ENCODE measurements at regions not wholly inside any gene's neighbourhood (a gene's known extent, or its start where the extent isn't known, plus 50 kb on each side); places are given as distances from the start of the nearest gene placed in this dataset.
"Not testable (repeated sequence)": the region's sequence is repeated elsewhere in the genome, so short reads cannot be mapped to it uniquely, and the experiment has no call there.

DNA sequence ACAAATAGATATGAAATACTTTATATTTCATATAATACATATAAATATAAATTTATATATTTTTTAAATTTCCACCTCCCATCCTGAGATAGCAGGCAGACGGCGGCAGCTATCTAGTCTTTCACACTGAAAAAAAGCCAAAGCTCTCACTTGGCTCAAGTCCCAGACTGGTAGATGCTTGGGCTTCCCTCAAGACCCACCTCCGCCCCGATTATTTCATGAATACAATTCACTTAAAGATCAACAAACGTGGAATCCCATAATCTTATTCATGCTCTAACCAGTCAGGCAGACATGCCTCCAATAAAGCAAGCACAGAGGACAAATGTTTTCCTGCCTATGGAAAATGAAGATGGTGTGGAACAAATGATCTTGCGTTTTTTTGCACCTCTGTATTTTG is 275.9 kb upstream of the NR2F2 start:
- no peak for DNase-seq (ENCODE audit: low spot score)

DNA sequence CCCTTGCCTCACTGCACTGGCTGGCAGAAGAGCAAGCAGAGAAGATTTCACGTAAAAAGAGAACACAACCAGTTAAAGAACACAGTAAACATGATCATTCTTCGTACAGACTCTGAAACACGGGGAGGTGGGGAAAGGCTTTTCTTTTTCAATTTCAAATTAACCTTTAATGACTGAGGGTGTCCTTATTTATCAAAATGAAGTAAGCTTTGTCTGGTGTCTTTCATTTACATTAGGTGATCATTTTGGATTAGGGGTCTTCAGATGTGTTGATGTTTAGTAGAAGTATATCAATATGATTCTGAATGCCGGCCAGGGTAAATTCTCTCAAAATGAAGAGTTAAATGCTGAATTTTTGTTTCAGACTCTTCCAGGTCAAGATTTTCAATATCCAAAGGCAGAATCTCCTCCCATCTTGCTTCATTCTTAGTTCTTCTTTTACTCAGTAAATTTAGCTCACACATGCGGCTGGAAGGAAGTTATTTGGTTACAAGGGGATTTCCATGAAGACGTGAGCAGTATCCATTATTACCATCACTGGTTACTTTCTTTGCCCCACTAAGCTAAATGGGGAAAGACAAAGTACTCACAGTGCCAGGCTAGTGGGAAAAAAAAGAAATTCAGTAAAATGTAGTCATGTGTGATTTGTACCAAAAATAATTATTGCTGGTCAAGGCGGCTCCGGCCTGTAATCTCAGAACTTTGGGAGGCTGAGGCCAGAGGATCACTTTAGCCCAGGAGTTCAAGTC is 272.2 kb upstream of the NR2F2 start:
- DNase-seq (ENCODE audit: low spot score): peak; percentile 41

DNA sequence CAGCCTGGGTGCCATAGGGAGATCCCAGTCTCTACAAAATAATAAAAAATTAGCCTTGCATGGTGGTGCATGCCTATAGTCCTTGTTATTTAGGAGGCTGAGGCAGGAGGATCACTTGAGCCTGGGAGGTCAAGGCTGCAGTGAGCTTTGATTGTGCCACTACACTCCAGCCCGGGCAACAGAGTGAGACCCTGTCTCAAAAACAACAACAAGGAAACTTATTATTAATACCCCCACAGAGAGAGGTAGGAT is 271.7 kb upstream of the NR2F2 start:
- DNase-seq (ENCODE audit: low spot score): not testable (repeated sequence)

DNA sequence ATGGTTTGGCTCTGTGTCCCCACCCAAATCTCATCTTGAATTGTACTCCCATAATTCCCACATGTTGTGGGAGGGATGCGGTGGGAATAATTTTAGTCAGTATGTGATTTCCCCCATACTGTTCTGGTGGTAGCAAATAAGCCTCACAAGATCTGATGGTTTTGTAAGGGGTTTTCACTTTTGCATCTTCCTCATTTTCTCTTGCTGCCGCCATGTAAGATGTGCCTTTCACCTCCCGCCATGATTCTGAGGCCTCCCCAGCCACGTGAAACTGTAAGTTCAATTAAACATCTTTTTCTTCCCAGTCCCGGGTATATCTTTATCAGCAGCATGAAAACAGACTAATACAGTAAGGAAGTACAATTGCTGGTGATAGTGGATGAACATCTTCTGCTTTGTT is 269.9 kb upstream of the NR2F2 start:
- DNase-seq (ENCODE audit: low spot score): not testable (repeated sequence)

DNA sequence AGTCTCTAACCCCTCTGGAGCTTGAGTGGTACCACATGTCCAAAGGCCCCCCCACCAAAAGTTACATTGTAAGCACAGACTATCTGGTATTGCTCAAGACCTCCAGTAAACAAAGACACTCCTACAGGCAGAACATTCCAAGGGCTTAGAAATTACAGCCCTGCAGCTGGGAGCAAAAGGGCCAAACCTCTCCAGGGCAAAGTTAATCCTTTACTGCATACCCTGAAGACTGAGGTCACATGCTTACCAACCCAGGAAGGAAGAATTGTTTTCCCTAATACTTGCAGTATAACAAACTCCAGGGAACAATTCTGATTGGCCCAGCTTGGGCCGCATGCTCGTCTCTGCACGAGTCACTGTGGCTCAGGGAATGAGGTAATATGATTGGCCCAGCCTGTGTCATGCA is 266.1 kb upstream of the NR2F2 start:
- DNase-seq (ENCODE audit: low spot score): no peak

DNA sequence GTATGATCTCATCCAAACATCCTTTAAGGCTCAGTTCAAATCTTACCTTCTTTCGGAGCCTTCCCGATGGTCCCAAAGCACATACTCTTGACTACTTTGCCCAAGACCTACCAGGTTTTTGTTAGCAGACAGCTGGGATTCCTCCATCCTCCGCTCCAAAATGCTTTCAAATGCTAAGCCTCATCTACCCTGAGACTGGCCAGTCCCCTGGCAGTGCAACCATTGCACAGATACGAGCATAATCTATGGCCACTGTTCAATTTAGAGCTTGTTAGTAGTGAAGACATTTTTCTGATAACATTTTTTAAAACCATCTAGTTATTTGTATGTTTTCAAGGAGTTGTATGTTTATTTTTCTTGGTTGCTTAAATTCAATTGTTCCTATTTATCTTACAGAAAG is 264.4 kb upstream of the NR2F2 start:
- DNase-seq (ENCODE audit: low spot score): no peak

DNA sequence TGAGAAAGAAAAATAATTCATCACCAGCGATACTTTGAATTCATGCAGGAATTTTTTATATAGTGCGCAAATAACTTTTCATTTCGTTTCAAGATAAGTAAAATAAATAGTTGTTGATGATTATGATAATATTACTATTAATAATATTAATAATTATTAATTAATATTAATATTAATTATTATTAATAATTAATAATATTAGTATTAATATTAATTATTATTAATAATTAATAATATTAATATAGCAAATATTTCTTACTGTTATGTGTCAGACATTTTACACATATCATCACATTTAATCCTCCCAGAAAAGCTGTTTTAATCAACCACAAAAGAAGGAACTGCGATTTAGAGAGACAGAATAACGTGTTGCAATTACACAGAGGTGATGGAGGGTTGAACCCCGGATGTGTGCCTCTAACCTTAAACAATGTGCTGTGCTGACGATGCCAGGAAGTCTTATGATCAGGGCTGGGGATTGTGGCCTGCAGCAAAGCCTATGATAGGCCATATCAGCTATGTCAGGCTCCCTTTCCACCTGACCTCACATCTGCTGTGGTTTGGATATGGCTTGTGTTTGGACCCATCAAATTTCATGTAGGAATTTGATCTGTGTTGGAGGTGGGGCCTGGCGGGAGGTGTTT is 263.5 kb upstream of the NR2F2 start:
- DNase-seq (ENCODE audit: low spot score): no peak

DNA sequence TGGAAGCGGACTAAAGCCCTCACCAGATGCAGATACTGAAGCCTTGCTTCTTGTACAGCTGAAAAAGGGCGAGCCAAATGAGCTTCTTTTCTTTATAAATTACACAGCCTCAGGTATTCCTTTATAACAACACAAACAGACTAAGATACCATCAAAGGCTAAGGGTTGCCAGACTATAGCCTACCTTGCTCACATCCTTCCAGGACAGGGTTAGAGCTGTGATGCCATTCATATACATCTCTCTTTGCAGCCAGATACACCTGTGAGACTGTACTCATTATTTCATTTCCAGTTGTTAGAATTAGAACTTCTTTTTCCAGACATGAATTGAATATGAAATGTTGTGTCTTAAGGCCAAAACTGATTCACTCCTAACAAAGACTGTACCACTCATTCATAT is 262.8 kb upstream of the NR2F2 start:
- no peak for DNase-seq (ENCODE audit: low spot score)

DNA sequence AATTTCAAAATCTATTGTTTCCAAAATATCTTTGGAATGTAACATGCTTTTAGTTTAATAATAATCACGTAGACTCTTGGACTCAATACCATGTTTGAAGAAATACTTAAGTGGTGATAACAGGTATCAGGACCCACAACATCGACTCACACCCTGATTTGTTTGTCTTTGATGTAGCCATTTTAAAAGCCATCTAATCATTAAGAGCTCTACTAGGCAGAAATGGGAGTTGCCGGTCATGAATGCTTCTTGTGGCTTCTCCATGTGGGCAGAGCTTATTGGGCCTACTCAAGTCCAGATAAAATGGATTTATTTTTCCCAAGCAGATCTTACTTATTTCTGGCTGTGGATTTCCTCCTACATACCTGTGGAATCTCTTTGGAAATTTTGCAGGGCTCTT is 261.6 kb upstream of the NR2F2 start:
- DNase-seq (ENCODE audit: low spot score): no peak

DNA sequence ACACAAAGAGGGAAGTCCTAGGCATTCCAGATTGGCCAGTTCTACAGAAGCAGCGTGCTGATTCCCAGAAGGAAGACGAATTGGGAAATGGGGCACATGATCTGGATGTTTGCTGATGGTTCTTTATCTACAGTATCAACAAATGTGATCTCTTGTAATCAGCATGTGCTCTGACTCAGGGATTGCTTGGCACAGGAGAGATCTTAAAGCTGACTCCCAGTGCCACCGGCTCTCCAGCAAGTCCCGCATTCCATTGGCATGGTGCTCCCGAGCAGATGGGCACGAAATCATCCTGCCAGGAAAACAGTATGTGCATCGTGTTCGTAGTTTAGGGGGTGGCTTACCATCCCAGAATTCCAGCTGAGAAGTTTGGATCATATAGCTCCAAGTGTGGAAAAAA is 259.9 kb upstream of the NR2F2 start:
- no peak for DNase-seq (ENCODE audit: low spot score)

DNA sequence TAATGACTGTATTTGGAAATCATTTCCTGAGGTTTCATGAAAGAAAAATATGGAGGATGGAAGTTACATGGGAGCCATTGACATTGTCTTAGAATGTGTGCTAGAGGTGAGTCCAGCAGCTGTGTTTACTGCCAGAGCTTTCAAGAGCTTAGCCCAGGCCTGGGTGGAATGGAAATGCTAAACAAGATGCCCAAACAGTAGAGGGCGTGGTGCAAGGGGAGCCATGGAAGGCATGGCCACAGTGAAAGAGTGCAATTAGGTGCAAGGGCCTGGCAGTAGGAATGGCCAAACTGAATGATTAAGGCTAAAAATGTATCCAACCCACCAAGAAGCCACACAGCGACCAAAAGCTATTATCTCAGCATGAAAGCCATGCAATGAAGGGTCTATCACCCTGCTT is 257.7 kb upstream of the NR2F2 start:
- DNase-seq (ENCODE audit: low spot score): no peak

DNA sequence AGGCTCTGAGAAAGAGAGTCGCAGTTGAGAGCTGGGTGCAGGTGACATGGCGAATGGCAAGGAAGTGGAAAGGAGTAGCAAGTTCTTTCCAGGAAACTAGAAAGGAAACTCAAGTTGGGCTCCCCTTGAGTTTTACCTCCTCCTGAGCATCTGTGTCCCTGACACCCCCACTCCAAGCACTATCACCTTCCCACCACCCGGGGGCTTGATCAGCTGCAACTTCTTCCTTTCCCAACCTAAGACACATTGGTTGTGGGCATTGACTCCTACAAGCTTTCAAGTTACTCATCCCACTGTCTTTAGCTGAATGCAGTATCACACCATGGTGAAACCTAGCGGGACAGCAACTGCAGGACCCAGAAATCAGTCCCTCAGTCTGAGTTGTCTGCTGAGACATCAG is 256.6 kb upstream of the NR2F2 start:
- no peak for DNase-seq (ENCODE audit: low spot score)

DNA sequence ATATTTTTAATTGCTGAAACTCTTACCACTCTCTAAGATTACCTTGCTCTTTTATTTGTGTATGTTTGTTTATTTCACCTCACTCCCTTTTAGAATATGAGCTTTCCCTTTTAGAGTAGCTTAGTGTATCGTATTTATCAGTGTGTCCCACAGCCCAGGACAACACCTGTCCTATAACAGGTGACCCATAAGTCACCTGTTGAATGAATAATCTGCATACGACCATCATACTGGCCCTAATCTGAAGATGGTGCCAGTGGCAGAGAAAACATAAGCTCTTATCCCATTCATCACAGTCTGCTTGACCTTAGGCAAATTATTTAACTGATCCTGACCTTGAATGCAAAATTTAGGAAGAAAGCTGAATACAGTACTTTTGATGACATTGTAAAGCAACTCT is 254.6 kb upstream of the NR2F2 start:
- DNase-seq (ENCODE audit: low spot score): no peak

DNA sequence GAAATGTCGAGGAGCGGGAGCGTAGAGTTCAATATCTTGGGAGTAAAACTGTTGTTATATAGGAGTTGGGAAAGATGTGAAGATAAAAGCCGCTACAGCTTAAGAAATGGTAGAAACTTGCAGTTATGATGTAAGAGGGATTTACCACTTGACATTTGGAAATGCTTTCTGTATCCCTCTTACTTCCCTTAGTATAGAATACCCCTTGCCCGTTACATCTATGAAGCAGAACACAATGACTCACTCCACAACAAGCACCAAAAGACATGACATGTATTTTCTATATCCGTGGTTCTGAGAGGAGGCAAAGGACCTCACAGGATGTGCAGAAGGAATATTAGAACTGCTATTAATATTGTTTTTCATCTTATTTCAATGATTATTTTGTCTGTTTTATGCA is 254.2 kb upstream of the NR2F2 start:
- no peak for DNase-seq (ENCODE audit: low spot score)

DNA sequence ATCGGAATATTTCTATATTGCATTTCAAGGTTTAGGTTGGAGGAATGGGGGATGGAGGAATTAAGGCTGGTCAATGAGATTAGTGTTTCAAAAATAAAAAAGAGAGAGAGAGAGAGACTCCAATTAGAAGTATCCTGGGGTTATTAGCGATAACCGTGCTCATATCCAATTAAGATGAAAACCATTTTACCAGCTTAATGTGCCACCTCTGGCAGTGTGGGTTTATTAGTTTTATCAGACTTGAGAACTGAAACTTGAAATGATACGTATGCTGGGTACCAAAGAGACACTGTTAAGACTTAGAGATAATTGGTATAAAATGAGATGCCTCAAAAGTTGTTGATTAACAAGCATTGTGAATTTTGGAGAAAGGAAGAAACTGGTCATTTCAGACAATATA is 251.5 kb upstream of the NR2F2 start:
- no peak for DNase-seq (ENCODE audit: low spot score)

DNA sequence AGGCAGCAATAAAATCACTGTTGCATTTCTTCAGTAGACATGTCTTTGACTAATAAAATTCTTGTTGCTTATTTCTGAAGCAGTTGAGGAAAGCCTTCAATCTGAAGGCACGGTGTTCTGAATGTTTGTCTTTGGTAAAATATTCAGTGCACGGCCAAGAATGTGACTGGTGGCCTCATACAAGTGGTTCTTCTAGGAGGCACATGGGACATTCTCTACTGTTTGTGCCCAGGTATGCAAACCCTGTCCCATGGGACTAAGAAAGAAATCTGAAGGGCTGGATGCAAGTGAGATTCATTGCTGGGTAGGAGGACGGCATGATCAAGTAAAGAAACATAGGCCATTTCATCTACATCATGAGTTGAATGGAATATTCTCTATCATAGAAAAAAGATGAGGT is 250.6 kb upstream of the NR2F2 start:
- DNase-seq (ENCODE audit: low spot score): no peak

DNA sequence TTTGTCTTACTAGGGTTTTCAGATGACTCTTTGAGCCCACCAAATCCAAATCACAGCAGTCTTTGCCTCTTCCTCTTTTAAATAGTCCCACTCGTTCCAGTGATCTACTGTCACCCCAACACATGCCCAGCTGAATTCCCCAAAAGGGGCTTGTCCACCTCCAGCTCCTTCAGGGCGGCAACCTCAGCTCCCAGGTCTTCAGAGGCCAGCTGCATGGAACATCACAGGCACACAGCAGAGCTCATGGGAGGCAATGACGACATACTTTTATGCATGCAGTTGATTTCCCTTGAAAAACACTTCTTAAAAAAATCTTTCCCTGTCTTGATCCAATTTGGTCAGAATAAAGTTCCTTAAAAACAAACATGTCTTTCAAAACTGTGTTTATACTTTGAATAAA is 244.3 kb upstream of the NR2F2 start:
- no peak for DNase-seq (ENCODE audit: low spot score)

DNA sequence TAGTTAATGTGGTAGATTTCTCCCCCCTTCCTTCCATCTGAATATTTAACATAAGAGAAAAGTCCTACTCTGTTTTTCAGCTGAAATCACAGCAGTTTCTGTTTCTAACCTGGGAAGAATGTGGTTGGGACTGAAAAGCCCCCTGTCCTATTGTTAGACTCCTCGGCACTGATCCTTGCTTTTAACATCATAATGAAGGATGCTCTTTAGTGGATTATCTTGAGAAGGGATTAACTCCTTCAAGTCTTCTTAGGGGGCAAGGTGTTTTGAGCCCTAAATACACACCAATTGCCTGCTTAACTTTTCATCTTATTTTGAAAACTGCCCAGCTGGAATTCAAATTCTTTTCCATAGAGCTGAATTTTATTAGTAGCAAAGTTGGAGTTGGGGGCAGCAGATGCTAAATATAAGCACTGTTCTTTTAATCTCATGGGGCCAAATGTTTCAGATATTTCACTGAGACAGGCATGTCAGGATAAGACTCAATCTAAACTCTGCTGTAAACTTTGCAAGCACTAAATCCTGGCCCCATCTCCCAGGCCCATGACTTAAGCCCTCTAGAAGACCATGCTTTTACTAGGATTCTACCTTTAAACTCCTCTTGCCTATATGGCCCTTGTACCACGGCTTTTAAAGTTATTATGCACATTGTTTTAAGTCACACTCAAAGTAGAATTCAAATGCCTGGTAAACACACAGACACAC is 243.2 kb upstream of the NR2F2 start:
- DNase-seq (ENCODE audit: low spot score): no peak

DNA sequence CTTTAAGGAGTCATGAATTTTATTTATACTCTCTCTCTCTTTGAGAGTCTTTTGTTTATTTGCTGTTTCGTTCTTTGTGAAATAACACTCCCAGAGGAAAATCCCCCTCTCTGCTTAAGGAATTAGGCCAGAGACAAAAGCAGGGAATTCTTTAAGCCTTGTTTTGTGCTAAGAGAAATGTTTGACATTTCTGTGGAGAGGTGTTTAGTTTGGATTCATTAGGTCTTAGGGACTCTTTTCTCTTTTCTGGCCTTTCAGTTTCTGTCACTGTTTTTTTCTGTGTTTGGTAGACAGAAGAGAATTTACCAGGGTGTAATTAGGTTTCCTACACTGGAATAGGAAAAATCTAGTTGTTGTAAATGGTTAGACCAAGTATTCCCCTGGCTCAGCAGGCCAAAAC is 241.8 kb upstream of the NR2F2 start:
- no peak for DNase-seq (ENCODE audit: low spot score)

DNA sequence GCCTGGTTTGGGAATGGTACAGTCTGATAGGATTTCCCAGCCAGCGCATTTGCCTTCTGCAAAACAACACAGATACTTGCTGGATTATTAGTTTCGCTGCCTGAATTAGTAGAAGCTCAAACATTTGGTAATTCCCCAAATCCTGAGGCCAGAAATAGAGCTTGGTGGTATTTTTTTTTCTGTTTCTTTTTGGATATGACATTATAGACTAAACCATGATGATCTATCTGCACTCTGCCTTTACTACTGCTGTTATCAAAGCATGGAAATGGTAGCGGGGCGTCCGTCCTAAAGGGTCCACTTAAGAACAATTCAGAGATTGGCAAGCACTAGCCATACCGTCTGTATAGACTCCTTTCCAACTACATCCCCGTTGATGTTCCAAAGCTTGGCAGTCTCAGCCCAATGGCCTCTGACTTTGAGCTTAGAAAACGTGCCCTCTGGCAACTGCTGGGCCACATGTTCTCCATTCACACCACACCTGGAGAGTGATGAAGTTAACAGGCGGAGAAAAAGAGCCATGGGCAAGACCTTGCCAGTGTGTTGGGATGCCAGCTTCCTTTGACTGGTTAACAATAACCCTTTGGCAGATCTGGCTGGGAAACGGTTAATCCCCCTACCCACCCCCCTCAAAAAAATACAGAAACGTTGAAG is 241.0 kb upstream of the NR2F2 start:
- no peak for DNase-seq (ENCODE audit: low spot score)

DNA sequence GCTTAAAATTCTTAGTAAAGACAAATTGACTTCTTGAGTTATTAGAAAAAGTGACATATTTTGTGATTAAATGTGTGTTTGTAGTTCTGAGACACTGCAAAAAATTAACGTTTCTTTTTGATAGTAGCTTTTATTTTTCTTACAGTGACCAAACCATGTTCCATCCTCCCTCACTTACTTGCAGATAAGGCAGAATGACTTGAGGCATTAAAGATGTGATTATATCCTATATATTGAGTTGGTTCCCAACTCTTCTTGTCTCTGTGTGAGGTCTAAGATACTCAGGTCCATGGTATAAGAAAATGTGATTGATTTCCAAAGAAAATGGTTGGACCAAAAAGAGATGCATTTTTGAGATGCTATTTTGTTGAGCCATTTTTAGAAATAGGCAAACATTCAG is 238.3 kb upstream of the NR2F2 start:
- DNase-seq (ENCODE audit: low spot score): no peak

DNA sequence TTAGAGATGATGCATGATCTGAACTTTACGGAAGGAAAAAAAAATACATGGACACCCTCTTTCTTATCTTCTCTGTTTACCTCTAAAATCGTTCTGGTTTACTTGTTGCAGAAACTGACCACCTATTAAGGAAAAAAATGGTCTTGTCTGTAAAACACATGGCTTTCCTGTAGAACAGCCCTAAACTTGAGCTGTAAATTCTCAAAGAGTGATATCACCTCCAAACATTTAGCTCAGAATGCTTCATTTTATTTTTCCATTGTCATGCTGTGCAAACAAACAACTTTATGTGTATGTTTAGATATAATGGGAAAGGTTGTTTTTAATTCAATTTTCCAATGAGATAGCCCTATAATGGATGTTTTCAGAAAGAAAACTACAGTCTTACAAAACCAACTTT is 237.4 kb upstream of the NR2F2 start:
- DNase-seq (ENCODE audit: low spot score): no peak

DNA sequence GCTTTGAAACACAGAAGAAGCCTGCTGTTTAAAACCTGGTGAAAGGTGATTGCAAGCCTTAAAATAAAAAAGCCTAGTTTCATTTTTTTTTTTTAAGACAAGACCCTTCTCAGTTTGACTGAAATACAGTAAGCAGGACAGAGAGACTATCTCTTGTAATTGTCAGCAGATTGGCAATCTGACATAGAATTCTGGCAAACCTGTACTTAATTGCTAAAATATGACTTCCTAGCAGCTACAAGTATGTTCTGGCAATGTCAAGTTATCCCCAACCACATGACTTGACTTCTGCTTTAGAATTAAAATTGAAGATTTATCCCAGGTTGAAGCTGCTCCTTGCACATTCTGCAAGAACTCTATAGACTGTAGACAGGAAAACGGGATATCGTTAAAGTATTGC is 232.8 kb upstream of the NR2F2 start:
- no peak for DNase-seq (ENCODE audit: low spot score)

Data from globus pallidus (tissue), 1 donor.